Endothelial cell of umbilical vein (primary cell): ENCODE measurements at regions not wholly inside any gene's neighbourhood (a gene's known extent, or its start where the extent isn't known, plus 50 kb on each side); places are given as distances from the start of the nearest gene placed in this dataset.

ENCODE experiments used
- CTCF ChIP-seq, 2 donors: IDR thresholded peaks; 1 replicate in 1 of 2; 2 replicates in 1 of 2; pipeline ENCODE4 v1.5.1; 2011; ENCODE audit warnings: low read length in 2 of 2, mild to moderate bottlenecking in 2 of 2, moderate library complexity in 2 of 2, control low read depth in 1 of 2, inconsistent platforms in 1 of 2, low read depth in 1 of 2; ENCODE audit not compliant: insufficient read depth in 1 of 2; ENCODE audit errors: extremely low read depth in 1 of 2
- EZH2 ChIP-seq: IDR thresholded peaks from 2 replicates; pipeline ENCODE4 v1.6.1; 2012; ENCODE audit warnings: borderline replicate concordance, low read depth, mild to moderate bottlenecking, moderate library complexity, low read length, inconsistent platforms; ENCODE audit not compliant: severe bottlenecking
- POLR2A ChIP-seq: IDR thresholded peaks from 2 replicates; pipeline ENCODE4 v1.6.1; 2012; ENCODE audit warnings: low read depth, mild to moderate bottlenecking, control low read depth, low read length

- TF ChIP-seq POLR2A, result no peak
- TF ChIP-seq CTCF (IDR thresholded peaks at IDR 0.05; ENCODE audit: extremely low read depth in 1 of 2, insufficient read depth in 1 of 2, low read depth in 1 of 2, low read length in 2 of 2), result no peak
- no peak for TF ChIP-seq EZH2
Observed at GRCh38 chr12:69003991-69004390, 71.0 kb upstream of the CPM start.
